Testis (tissue), 2 donors: ENCODE measurements at regions not wholly inside any gene's neighbourhood (a gene's known extent, or its start where the extent isn't known, plus 50 kb on each side); places are given as distances from the start of the nearest gene placed in this dataset.
A peak's percentile ranks its signal among the peaks of the same experiment; 100 is the strongest.

ENCODE experiments used
- DNase-seq: peaks from one replicate; pipeline ENCODE4 v3.0.0-alpha.2; 2019
- H3K27ac ChIP-seq, 2 donors: fragments of 200-600 bp; sonication (generic); one replicate each; pipeline ENCODE4 v1.5.1; 2019
- H3K27me3 ChIP-seq: fragments of 200-600 bp; sonication (generic); one replicate; pipeline ENCODE4 v1.5.1; 2019
- H3K36me3 ChIP-seq: fragments of 200-600 bp; sonication (generic); one replicate; pipeline ENCODE4 v1.5.1; 2017; ENCODE audit warnings: low read depth; ENCODE audit errors: missing control alignments
- H3K4me1 ChIP-seq: fragments of 200-600 bp; sonication (generic); one replicate; pipeline ENCODE4 v1.5.1; 2019
- H3K4me3 ChIP-seq, 2 donors: fragments of 200-600 bp; sonication (generic); one replicate each; pipeline ENCODE4 v1.5.1; 2017 to 2019
- H3K9me3 ChIP-seq: fragments of 200-600 bp; sonication (generic); one replicate; pipeline ENCODE4 v1.5.1; 2017
- POLR2A ChIP-seq: fragments of 450-650 bp; IDR thresholded peaks from one replicate; pipeline ENCODE4 v1.6.1; 2017; ENCODE audit warnings: antibody characterized with exemption, mild to moderate bottlenecking, moderate library complexity
- WGBS, 2 donors: methylation state at CpG; one replicate each; pipeline ENCODE4 v1.1.5; 2018; 5-methylcytosine and 5-hydroxymethylcytosine counted together
- intact Hi-C: fragments of 100-400 bp; cut with DNase I; formaldehyde crosslinking; loops from one replicate; pipeline ENCODE4 v1.15.1; 2023; ENCODE audit warnings: low total_unique reads
- TF ChIP-seq, protein P1 (sequence below), 3 experiments: fragments of 450-650 bp in 2 of 3; fragments of 200-600 bp in 1 of 3; sonication (generic) in 1 of 3; IDR thresholded peaks; one replicate each; pipeline ENCODE4 v1.5.1; 2016 to 2019; ENCODE audit warnings: antibody characterized with exemption in 3 of 3, mild to moderate bottlenecking in 2 of 3, moderate library complexity in 1 of 3

DNA sequence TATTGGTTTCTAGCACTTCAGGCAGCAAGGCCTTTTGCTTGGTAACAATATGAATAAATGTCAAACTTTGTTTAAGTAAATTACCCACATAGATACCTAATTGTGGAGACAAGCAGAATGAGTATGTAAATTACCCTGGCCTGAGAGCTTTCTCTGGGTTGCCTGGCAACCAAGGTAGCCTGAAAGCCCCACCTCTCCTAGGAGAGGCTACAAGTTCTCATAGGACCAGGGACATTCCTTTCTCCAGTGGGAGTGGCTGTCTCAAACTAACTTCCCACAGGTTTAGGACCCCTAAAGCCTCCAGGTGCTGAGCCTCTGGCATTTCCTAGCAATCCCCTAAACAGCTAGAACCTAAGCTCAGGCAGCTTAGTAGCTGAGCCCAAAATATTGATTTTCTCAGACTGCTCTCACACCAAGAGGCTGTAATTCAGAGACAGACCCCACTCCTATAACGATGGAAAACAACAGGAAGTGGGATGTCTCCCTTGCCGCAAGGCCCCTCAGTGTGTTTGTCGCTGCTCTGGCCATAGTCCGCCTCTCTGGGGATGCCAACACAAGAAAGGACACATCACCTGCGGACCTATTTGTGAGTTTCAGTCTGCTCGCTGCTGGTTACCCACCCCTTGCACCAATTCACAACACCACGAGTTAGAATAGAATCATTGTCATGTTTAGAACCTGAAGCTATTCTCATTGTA, 207.3 kb downstream of the DLEU7 start:
- DNase-seq = peak; percentile 33
- Histone ChIP-seq H3K36me3 (no peaks in the 10 kb centered on the region), H3K9me3 (no peaks in the 10 kb centered on the region), H3K4me1 (peaks cover 14% of the 10 kb centered on the region), H3K27ac (peak overlapping the region in 1 of 2 donors; percentile 78), H3K4me3 (no peak overlapping the region), H3K27me3 (no peaks in the 10 kb centered on the region)
- intact Hi-C loops = loop anchor here (10.0 kb wide), 1 partner anchor 321 kb away; no protein-coding TSS in a partner anchor
- TF ChIP-seq POLR2A = no peak
- TF ChIP-seq, protein P1, sequence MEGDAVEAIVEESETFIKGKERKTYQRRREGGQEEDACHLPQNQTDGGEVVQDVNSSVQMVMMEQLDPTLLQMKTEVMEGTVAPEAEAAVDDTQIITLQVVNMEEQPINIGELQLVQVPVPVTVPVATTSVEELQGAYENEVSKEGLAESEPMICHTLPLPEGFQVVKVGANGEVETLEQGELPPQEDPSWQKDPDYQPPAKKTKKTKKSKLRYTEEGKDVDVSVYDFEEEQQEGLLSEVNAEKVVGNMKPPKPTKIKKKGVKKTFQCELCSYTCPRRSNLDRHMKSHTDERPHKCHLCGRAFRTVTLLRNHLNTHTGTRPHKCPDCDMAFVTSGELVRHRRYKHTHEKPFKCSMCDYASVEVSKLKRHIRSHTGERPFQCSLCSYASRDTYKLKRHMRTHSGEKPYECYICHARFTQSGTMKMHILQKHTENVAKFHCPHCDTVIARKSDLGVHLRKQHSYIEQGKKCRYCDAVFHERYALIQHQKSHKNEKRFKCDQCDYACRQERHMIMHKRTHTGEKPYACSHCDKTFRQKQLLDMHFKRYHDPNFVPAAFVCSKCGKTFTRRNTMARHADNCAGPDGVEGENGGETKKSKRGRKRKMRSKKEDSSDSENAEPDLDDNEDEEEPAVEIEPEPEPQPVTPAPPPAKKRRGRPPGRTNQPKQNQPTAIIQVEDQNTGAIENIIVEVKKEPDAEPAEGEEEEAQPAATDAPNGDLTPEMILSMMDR (IDR thresholded peaks at IDR 0.05) = no peak
- 64 to 77% methylated on average over 7 of the region's 7 CpGs for WGBS, 2 donors

DNA sequence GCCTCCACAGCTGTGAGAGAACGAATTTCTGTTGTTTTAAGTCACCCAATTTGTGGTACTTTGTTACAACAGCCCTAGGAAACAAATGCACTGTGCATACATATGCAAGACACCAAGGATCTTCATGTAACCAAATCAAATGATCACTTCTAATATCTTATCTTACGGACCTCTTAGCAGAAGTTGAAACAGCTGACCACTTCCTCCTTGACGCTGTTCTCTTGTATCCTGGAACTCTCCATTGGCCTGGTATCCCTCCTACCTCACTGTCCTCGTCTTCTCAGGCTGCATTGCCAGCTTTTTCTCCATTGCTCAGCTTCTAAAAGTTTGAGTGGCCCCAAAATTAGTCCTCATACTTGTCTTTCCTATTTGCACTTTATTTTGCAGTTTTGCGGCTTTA, 200.4 kb downstream of the DLEU7 start:
- WGBS, 2 donors = 74 to 84% methylated on average over 5 of the region's 5 CpGs
- intact Hi-C loops = no loop called here
- no peak for DNase-seq
- Histone ChIP-seq H3K27ac (no peak overlapping the region), H3K9me3 (no peaks in the 10 kb centered on the region), H3K4me1 (no peaks in the 10 kb centered on the region), H3K36me3 (no peaks in the 10 kb centered on the region), H3K4me3 (no peak overlapping the region), H3K27me3 (no peaks in the 10 kb centered on the region)
- TF ChIP-seq POLR2A = no peak
- TF ChIP-seq, protein P1 (IDR thresholded peaks at IDR 0.05) = no peak

DNA sequence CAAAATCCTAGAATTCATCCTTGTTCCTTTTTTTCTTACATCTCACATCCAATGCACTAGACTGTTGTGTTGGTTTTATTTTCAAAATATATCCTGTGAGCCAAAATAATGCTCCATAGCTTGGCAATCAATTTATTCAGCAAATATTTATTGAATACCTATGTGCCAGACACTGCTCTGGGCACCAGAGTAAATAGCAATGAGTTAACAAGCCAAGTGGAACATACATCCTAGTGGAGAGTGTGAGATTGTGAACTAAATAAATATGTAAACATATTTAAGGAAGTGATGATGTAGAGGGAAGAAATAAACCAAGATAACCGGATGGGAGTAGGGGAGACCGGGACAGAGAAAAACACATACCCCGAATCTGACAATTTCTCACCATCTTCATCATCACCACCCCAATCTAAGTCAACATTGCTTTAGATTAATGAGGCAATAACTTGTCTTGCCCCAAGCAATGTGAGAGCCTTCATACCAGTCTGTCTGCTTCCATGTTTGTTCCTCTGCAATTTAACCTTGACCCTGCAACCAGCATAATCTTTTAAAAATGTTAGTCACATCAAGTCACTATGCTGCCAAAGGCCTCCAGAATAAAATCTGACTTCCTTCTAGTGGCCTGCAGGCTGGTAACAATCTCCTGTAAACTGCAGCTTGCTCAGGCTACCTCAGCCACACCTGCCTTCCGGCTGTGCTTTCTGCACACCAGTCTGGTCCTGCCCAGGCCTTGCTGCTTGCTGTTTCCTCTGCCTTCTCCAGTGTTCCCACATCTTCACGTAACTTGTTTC, 199.2 kb downstream of the DLEU7 start:
- Histone ChIP-seq H3K27me3 (no peaks in the 10 kb centered on the region), H3K36me3 (no peaks in the 10 kb centered on the region), H3K9me3 (no peaks in the 10 kb centered on the region), H3K4me3 (no peak overlapping the region), H3K27ac (no peak overlapping the region), H3K4me1 (no peaks in the 10 kb centered on the region)
- TF ChIP-seq, protein P1 (IDR thresholded peaks at IDR 0.05) = no peak
- TF ChIP-seq POLR2A = no peak
- no peak for DNase-seq
- intact Hi-C loops = no loop called here
- WGBS, 2 donors = 91 to 92% methylated on average over 5 of the region's 5 CpGs

DNA sequence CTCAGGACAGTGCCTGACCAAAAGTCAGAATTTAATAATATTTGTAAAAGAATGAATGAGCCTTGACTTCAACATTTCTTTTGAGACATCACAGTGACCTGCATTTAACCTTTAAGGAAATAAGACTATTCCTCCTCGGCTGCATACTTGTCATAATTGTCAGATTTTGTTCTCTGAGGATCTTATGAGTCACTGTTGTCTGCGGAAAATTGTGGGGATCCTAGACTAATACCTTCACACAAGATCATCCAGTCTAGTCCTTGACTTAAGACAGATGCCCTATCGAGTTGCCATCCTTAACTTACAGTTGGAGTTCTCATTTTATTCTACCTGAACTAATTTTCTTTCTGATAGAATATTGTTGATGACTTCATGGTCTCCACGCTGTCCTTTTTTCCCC, 198.4 kb downstream of the DLEU7 start:
- H3K27me3 ChIP-seq = no peaks in the 10 kb centered on the region
- no peak for TF ChIP-seq POLR2A
- TF ChIP-seq, protein P1 (IDR thresholded peaks at IDR 0.05) = no peak
- H3K9me3 ChIP-seq = no peaks in the 10 kb centered on the region
- H3K36me3 ChIP-seq = no peaks in the 10 kb centered on the region
- no peak for DNase-seq
- H3K4me1 ChIP-seq = no peaks in the 10 kb centered on the region
- H3K4me3 ChIP-seq = no peak overlapping the region
- 84 to 91% methylated on average over 4 of the region's 4 CpGs for WGBS, 2 donors
- intact Hi-C loops = no loop called here
- no peak overlapping the region for H3K27ac ChIP-seq
